ENCODE measurements at regions not wholly inside any gene's neighbourhood (a gene's known extent, or its start where the extent isn't known, plus 50 kb on each side); places are given as distances from the start of the nearest gene placed in this dataset.

DNA sequence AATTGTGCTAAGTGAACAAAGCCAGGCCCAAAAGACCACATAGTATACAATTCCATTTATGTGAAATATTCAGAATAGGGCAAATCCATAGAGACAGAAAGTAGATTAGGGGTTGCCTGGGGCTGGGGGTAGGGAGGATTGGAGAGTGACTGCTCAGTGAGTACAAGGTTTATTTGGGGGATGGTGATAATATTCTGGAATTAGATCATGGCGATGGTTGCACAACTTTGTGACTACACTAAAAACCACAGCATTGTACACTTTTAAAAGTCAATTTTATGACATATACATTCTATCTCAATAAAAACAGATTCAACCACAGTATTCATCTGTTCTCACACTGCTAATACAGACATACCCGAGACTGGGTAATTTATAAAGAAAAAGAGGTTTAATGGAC lies 68.7 kb upstream of the MAP1LC3B2 start:
- peaks cover 3% of the 10 kb centered on the region; the same call in 1 of the 2 replicates for H3K9me3 ChIP-seq (ENCODE audit: control insufficient read depth, insufficient read depth, low read length)
- H3K27ac ChIP-seq (ENCODE audit: low read depth, low read length) = no peak overlapping the region
- TF ChIP-seq, protein P1, sequence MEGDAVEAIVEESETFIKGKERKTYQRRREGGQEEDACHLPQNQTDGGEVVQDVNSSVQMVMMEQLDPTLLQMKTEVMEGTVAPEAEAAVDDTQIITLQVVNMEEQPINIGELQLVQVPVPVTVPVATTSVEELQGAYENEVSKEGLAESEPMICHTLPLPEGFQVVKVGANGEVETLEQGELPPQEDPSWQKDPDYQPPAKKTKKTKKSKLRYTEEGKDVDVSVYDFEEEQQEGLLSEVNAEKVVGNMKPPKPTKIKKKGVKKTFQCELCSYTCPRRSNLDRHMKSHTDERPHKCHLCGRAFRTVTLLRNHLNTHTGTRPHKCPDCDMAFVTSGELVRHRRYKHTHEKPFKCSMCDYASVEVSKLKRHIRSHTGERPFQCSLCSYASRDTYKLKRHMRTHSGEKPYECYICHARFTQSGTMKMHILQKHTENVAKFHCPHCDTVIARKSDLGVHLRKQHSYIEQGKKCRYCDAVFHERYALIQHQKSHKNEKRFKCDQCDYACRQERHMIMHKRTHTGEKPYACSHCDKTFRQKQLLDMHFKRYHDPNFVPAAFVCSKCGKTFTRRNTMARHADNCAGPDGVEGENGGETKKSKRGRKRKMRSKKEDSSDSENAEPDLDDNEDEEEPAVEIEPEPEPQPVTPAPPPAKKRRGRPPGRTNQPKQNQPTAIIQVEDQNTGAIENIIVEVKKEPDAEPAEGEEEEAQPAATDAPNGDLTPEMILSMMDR (IDR thresholded peaks at IDR 0.05; ENCODE audit: low read depth, low read length) = no peak
- ChIA-PET POLR2A (no interaction called here), CTCF (no interaction called here)
- no peaks in the 10 kb centered on the region for H3K27me3 ChIP-seq (ENCODE audit: control insufficient read depth, insufficient read depth, low read length)
- H3K4me3 ChIP-seq (ENCODE audit: low read depth, low read length) = no peak overlapping the region
- no peak for DNase-seq (ENCODE audit: low read depth, low spot score)

DNA sequence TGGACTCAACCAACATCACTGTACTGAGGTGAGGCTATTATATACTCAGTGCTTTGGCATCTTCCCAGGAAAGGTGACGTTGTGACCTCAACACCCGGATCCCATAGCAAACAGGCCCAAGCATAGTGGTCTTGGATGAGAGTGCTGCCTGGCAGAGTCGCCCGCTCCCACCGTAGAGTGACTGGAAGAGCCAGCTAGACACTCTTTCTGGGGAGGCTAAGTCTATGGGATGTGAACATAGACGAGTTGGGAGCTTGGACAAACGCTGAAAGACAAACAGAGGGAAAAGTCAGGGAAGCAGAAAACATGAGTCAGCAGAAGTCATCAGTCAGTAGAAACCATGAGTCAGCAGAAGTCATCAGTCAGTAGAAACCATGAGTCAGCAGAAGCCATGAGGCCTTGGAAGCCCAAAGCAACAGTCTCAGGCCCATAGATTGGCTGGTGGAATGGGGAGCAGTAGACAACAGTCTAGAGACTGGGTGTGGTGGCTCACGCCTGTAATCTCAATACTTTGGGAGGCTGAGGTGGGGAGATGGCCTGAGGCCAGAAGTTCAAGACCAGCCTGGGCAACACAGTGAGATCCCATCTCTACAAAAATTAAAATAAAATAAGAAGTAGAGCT lies 66.4 kb upstream of the MAP1LC3B2 start:
- ChIA-PET CTCF (no interaction called here), POLR2A (no interaction called here)
- Histone ChIP-seq H3K9me3 (ENCODE audit: control insufficient read depth, insufficient read depth, low read length) (no peaks in the 10 kb centered on the region; the same call in none of the 2 replicates), H3K27ac (ENCODE audit: low read depth, low read length) (no peak overlapping the region), H3K27me3 (ENCODE audit: control insufficient read depth, insufficient read depth, low read length) (no peaks in the 10 kb centered on the region), H3K4me3 (ENCODE audit: low read depth, low read length) (no peak overlapping the region)
- TF ChIP-seq, protein P1 (IDR thresholded peaks at IDR 0.05; ENCODE audit: low read depth, low read length) = no peak
- DNase-seq (ENCODE audit: low read depth, low spot score) = no peak

DNA sequence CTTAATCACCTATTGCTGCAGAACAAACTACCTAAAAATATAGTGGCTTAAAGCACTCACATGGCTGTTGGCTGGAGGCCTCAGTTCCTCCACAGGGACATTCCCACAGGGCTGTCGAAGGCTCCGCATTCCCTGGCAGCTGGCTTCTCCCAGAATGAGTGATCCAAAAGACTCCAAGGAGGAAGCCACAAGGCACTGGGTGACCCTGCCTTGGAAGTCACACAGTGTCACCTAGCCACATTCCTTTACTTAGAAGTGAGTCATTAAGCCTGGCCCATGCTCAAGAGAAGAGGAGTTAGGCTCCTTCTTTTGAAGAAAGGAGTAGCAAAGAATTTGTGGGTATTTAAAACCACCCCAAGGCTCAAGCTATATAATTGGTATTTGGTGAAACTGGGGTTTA lies 63.9 kb upstream of the MAP1LC3B2 start:
- no peak for DNase-seq (ENCODE audit: low read depth, low spot score)
- TF ChIP-seq, protein P1 (IDR thresholded peaks at IDR 0.05; ENCODE audit: low read depth, low read length) = no peak
- no peak overlapping the region for H3K27ac ChIP-seq (ENCODE audit: low read depth, low read length)
- POLR2A ChIA-PET = no interaction called here
- H3K4me3 ChIP-seq (ENCODE audit: low read depth, low read length) = no peak overlapping the region
- CTCF ChIA-PET = no interaction called here
- H3K9me3 ChIP-seq (ENCODE audit: control insufficient read depth, insufficient read depth, low read length) = no peaks in the 10 kb centered on the region; the same call in 1 of the 2 replicates
- no peaks in the 10 kb centered on the region for H3K27me3 ChIP-seq (ENCODE audit: control insufficient read depth, insufficient read depth, low read length)

DNA sequence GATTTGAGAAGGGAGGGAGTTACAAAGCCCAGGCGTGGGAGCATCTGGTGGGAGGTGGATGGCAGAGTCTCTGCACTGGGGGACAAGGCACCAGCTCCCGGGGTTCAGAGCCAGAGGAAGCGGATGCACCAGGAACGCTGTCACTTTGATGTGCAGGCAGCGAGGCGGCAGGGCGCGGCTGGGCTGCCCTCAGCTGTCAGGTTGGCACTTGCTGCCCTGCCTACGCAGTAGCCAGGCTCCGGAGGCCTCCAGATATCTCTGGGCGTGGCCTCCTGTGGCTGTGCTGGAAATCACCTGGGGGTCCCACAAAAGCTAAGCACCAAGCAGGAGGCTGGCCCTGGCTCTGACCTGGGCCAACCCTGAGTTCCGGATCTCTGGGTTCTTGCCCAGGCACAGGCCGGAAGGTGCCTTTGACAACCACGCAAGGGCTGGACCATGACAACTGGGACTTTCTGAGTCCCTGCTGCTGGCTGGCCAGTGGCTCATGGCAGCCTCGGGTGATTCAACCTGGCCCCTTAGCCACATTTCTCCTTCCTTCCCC lies 62.1 kb upstream of the MAP1LC3B2 start:
- DNase-seq (ENCODE audit: low read depth, low spot score) = no peak
- Histone ChIP-seq H3K4me3 (ENCODE audit: low read depth, low read length) (no peak overlapping the region), H3K9me3 (ENCODE audit: control insufficient read depth, insufficient read depth, low read length) (no peaks in the 10 kb centered on the region; the same call in 1 of the 2 replicates), H3K27me3 (ENCODE audit: control insufficient read depth, insufficient read depth, low read length) (no peaks in the 10 kb centered on the region), H3K27ac (ENCODE audit: low read depth, low read length) (no peak overlapping the region)
- POLR2A ChIA-PET = interaction anchor here (0.6 kb wide), 1 partner anchor 722 kb away, joined by 11 read pairs; no protein-coding TSS in a partner anchor
- TF ChIP-seq, protein P1 (IDR thresholded peaks at IDR 0.05; ENCODE audit: low read depth, low read length) = no peak
- CTCF ChIA-PET = interaction anchor here (0.6 kb wide), 1 partner anchor 62 kb away, joined by 3 read pairs; no protein-coding TSS in a partner anchor

DNA sequence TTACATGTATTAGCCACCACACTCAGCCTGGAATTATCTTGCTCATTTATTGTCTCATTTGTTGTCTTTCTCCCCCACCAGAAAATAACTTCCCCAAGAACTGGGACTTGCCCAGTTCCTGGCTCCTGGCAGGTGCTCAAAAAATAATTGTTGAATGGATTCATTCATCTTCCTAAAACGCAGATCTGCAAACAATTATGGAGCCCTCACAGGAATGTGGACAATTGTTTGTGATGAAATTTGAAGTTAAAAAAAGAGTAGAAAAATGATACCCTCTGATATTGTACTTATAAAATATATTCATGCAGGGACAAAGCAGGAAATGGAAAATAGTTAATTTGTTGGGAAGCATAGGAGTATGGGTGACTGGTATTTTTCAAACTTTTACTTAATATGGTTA lies 60.7 kb upstream of the MAP1LC3B2 start:
- DNase-seq (ENCODE audit: low read depth, low spot score) = no peak
- H3K27ac ChIP-seq (ENCODE audit: low read depth, low read length) = no peak overlapping the region
- POLR2A ChIA-PET = interaction anchor here (0.6 kb wide), 1 partner anchor 11 kb away, joined by 3 read pairs; no protein-coding TSS in a partner anchor

More for the DNA sequence above, 60.7 kb upstream of the MAP1LC3B2 start:
- H3K27me3 ChIP-seq (ENCODE audit: control insufficient read depth, insufficient read depth, low read length) = no peaks in the 10 kb centered on the region
- no peak overlapping the region for H3K4me3 ChIP-seq (ENCODE audit: low read depth, low read length)
- TF ChIP-seq, protein P1 (IDR thresholded peaks at IDR 0.05; ENCODE audit: low read depth, low read length) = no peak
- CTCF ChIA-PET = no interaction called here
- no peaks in the 10 kb centered on the region; the same call in 1 of the 2 replicates for H3K9me3 ChIP-seq (ENCODE audit: control insufficient read depth, insufficient read depth, low read length)

Measured in AG04450 (cell line).